Skeletal muscle cell (primary cell): ENCODE measurements at regions not wholly inside any gene's neighbourhood (a gene's known extent, or its start where the extent isn't known, plus 50 kb on each side); places are given as distances from the start of the nearest gene placed in this dataset.
"Not testable (repeated sequence)": the region's sequence is repeated elsewhere in the genome, so short reads cannot be mapped to it uniquely, and the experiment has no call there.

Source experiments
- DNase-seq: peaks from one replicate; pipeline ENCODE4 v3.0.0-alpha.2; 2010; ENCODE audit warnings: low read depth
- H3K4me3 ChIP-seq: 2 replicates; pipeline ENCODE4 v1.5.1; 2011; ENCODE audit warnings: low read depth, mild to moderate bottlenecking, control low read depth, low read length, moderate library complexity

GRCh38 chr10:124180044-124180745 is 86.8 kb upstream of the CHST15 start:
- DNase-seq, result no peak
- H3K4me3 ChIP-seq, result no peak overlapping the region

- H3K4me3 ChIP-seq, result no peak overlapping the region
- DNase-seq, result no peak
Observed at GRCh38 chr10:124179308-124180043, 86.1 kb upstream of the CHST15 start.

GRCh38 chr10:124177180-124177518 is 83.8 kb upstream of the CHST15 start:
- no peak overlapping the region for H3K4me3 ChIP-seq
- no peak for DNase-seq

GRCh38 chr10:124176349-124177179 is 83.2 kb upstream of the CHST15 start:
- peak; percentile 24 for DNase-seq
- no peak overlapping the region for H3K4me3 ChIP-seq

- no peak overlapping the region for H3K4me3 ChIP-seq
- DNase-seq, result no peak
Observed at GRCh38 chr10:124175701-124176348, 82.4 kb upstream of the CHST15 start.

- no peak for DNase-seq
- no peak overlapping the region for H3K4me3 ChIP-seq
Observed at GRCh38 chr10:124174673-124175645, 81.6 kb upstream of the CHST15 start.

GRCh38 chr10:124174071-124174566 is 80.7 kb upstream of the CHST15 start:
- H3K4me3 ChIP-seq, result no peak overlapping the region
- DNase-seq, result no peak

- no peak overlapping the region for H3K4me3 ChIP-seq
- DNase-seq, result no peak
Observed at GRCh38 chr10:124173298-124173900, 80.0 kb upstream of the CHST15 start.

GRCh38 chr10:124172181-124172916 is 79.0 kb upstream of the CHST15 start:
- no peak for DNase-seq
- H3K4me3 ChIP-seq, result no peak overlapping the region

- DNase-seq, result no peak
- no peak overlapping the region for H3K4me3 ChIP-seq
Observed at GRCh38 chr10:124171561-124171960, 78.2 kb upstream of the CHST15 start.

GRCh38 chr10:124170631-124171030 is 77.2 kb upstream of the CHST15 start:
- no peak overlapping the region for H3K4me3 ChIP-seq
- DNase-seq, result no peak

GRCh38 chr10:124168991-124169802 is 75.8 kb upstream of the CHST15 start:
- H3K4me3 ChIP-seq, result no peak overlapping the region
- DNase-seq, result no peak

GRCh38 chr10:124168581-124168980 is 75.2 kb upstream of the CHST15 start:
- no peak overlapping the region for H3K4me3 ChIP-seq
- no peak for DNase-seq

- H3K4me3 ChIP-seq, DNase-seq: not testable (repeated sequence)
Observed at GRCh38 chr10:124167925-124168324, 74.5 kb upstream of the CHST15 start.

GRCh38 chr10:124166431-124167125 is 73.2 kb upstream of the CHST15 start:
- DNase-seq, result no peak
- H3K4me3 ChIP-seq, result no peak overlapping the region

GRCh38 chr10:124165827-124166226 is 72.4 kb upstream of the CHST15 start:
- no peak overlapping the region for H3K4me3 ChIP-seq
- no peak for DNase-seq
